HCT116 (cell line): ENCODE measurements at regions not wholly inside any gene's neighbourhood (a gene's known extent, or its start where the extent isn't known, plus 50 kb on each side); places are given as distances from the start of the nearest gene placed in this dataset.

Source experiments
- ATAC-seq: fragments of 200-7000 bp; cut with Tn5 transposase; 2 replicates; pipeline ENCODE4 v1.9.1; 2020; ENCODE audit warnings: mild to moderate bottlenecking, moderate library complexity
- BruUV-seq: library from RNA; stranded (reverse); fragments of 400-500 nt; replicated peaks from 2 replicates; lab custom pipeline; 2021; lab: Mats Ljungman, UMichigan
- CTCF ChIA-PET: fragments of 300-600 bp; sonication (Branson Sonifier 250); formaldehyde crosslinking; loops from one replicate; lab custom pipeline; 2021; ENCODE audit warnings: antibody characterized with exemption; lab: Charles Lee
- POLR2A ChIA-PET: fragments of 300-600, 350-600 bp; sonication (Branson Sonifier 250); formaldehyde crosslinking; loops from one replicate; lab custom pipeline; 2021; ENCODE audit warnings: antibody characterized with exemption; lab: Charles Lee
- RAD21 ChIA-PET, 2 experiments: fragments of 300-600 bp; sonication (Branson Sonifier 250); formaldehyde crosslinking; loops; one replicate each; lab custom pipeline; 2023; ENCODE audit warnings: low total read pairs in 2 of 2; ENCODE audit not compliant: uncharacterized antibody in 2 of 2, unreplicated experiment in 2 of 2, low non-redundant PET in 1 of 2; lab: Charles Lee
- DNase-seq: peaks from one replicate; pipeline ENCODE4 v3.0.0-alpha.2; 2010; ENCODE audit warnings: low read depth, low spot score
- H2AFZ ChIP-seq: fragments of 200-600 bp; shearing (Covaris generic), sonication (generic); 2 replicates; pipeline ENCODE4 v1.6.1; 2017; ENCODE audit warnings: low read depth, mixed run types, mixed read lengths, antibody characterized with exemption, low read length; ENCODE audit not compliant: poor library complexity, severe bottlenecking
- H3K27ac ChIP-seq: 2 replicates; pipeline ENCODE4 v1.5.1; 2012; ENCODE audit warnings: low read depth, low read length
- H3K27me3 ChIP-seq: fragments of 200-600 bp; sonication (generic); 2 replicates; pipeline ENCODE4 v1.6.1; 2016; ENCODE audit warnings: mixed run types, low read length, mixed read lengths; ENCODE audit not compliant: insufficient read depth
- H3K36me3 ChIP-seq, 2 experiments: fragments of 200-500 bp in 1 of 2; fragments of 200-600 bp in 1 of 2; sonication (Bioruptor generic) in 1 of 2; sonication (generic) in 1 of 2; 2 replicates each; pipeline versions ENCODE4 v1.5.1 to v1.6.1; 2014 to 2016; ENCODE audit warnings: low read length in 2 of 2, inconsistent platforms in 1 of 2, mixed read lengths in 1 of 2, mixed run types in 1 of 2; ENCODE audit not compliant: insufficient read depth in 2 of 2, control insufficient read depth in 1 of 2
- H3K4me1 ChIP-seq, 2 experiments: fragments of 200-600 bp in 1 of 2; sonication (generic) in 1 of 2; 2 replicates each; pipeline versions ENCODE4 v1.5.1 to v1.6.1; 2012 to 2017; ENCODE audit warnings: low read length in 2 of 2, inconsistent platforms in 1 of 2, mild to moderate bottlenecking in 1 of 2, mixed read lengths in 1 of 2, mixed run types in 1 of 2, moderate library complexity in 1 of 2; ENCODE audit not compliant: insufficient read depth in 2 of 2, control insufficient read depth in 1 of 2
- H3K4me2 ChIP-seq: fragments of 200-600 bp; sonication (generic); 2 replicates; pipeline ENCODE4 v1.6.1; 2017; ENCODE audit warnings: mixed run types, low read length, mixed read lengths
- H3K4me3 ChIP-seq, 2 experiments: fragments of 200-600 bp in 1 of 2; sonication (generic) in 1 of 2; replicated peaks in 1 of 2; 2 replicates each; pipeline ENCODE4 v1.5.1; 2011 to 2016; ENCODE audit warnings: low read length in 2 of 2, control low read depth in 1 of 2, low read depth in 1 of 2, mild to moderate bottlenecking in 1 of 2, mixed read lengths in 1 of 2, mixed run types in 1 of 2
- H3K79me2 ChIP-seq: fragments of 200-600 bp; sonication (generic); 2 replicates; pipeline ENCODE4 v1.6.1; 2017; ENCODE audit warnings: mild to moderate bottlenecking, mixed run types, low read length, moderate library complexity, mixed read lengths; ENCODE audit not compliant: insufficient read depth
- H3K9ac ChIP-seq: fragments of 200-600 bp; sonication (generic); 2 replicates; pipeline ENCODE4 v1.6.1; 2016; ENCODE audit warnings: low read length, mixed read lengths
- H3K9me2 ChIP-seq: fragments of 200-600 bp; sonication (generic), shearing (Covaris generic); 2 replicates; pipeline ENCODE4 v1.6.1; 2017; ENCODE audit warnings: mixed run types, mild to moderate bottlenecking, moderate library complexity; ENCODE audit not compliant: insufficient read depth
- H3K9me3 ChIP-seq, 2 experiments: fragments of 200-500 bp in 1 of 2; fragments of 200-600 bp in 1 of 2; sonication (Bioruptor generic) in 1 of 2; sonication (generic) in 1 of 2; 2 replicates each; pipeline ENCODE4 v1.6.1; 2014 to 2017; ENCODE audit warnings: low read length in 2 of 2, mixed read lengths in 2 of 2, inconsistent platforms in 1 of 2, low read depth in 1 of 2, mild to moderate bottlenecking in 1 of 2, mixed run types in 1 of 2, moderate library complexity in 1 of 2; ENCODE audit not compliant: control insufficient read depth in 1 of 2, insufficient read depth in 1 of 2
- H4K20me1 ChIP-seq: fragments of 200-600 bp; sonication (generic), shearing (Covaris generic); 2 replicates; pipeline ENCODE4 v1.6.1; 2017; ENCODE audit warnings: mixed run types, mild to moderate bottlenecking, moderate library complexity; ENCODE audit not compliant: insufficient read depth
- ELF1 ChIP-seq: IDR thresholded peaks from 2 replicates; pipeline ENCODE4 v1.6.1; 2012; ENCODE audit warnings: low read depth, borderline replicate concordance
- EZH2 ChIP-seq: fragments of 200-600 bp; sonication (generic); IDR thresholded peaks from 2 replicates; pipeline ENCODE4 v1.6.1; 2017; ENCODE audit warnings: antibody characterized with exemption, mixed run types
- EZH2phosphoT487 ChIP-seq: fragments of 200-600 bp; IDR thresholded peaks from 2 replicates; pipeline ENCODE4 v1.6.1; 2018; ENCODE audit warnings: antibody characterized with exemption, borderline replicate concordance
- FOSL1 ChIP-seq: IDR thresholded peaks from 2 replicates; pipeline ENCODE4 v1.6.1; 2012; ENCODE audit warnings: low read depth
- JUND ChIP-seq: IDR thresholded peaks from 2 replicates; pipeline ENCODE4 v1.6.1; 2012
- POLR2A ChIP-seq: IDR thresholded peaks from 2 replicates; pipeline ENCODE4 v1.7.0; 2011; ENCODE audit warnings: borderline replicate concordance; ENCODE audit not compliant: insufficient read depth, insufficient read length; ENCODE audit errors: extremely low read depth
- SIN3A ChIP-seq: IDR thresholded peaks from 2 replicates; pipeline ENCODE4 v1.6.1; 2012; ENCODE audit warnings: low read depth
- TCF7L2 ChIP-seq: IDR thresholded peaks from 2 replicates; pipeline ENCODE4 v1.7.0; 2011; ENCODE audit warnings: borderline replicate concordance, inconsistent platforms; ENCODE audit not compliant: insufficient read depth, insufficient read length; ENCODE audit errors: extremely low read depth
- YY1 ChIP-seq: IDR thresholded peaks from 2 replicates; pipeline ENCODE4 v1.6.1; 2011; ENCODE audit warnings: low read length, low read depth, moderate library complexity, mild to moderate bottlenecking; ENCODE audit not compliant: insufficient replicate concordance; ENCODE audit errors: extremely low read depth
- ZFX ChIP-seq: fragments of 450-650 bp; IDR thresholded peaks from 2 replicates; pipeline ENCODE4 v1.6.1; 2017
- intact Hi-C: fragments of 100-400 bp; cut with micrococcal nuclease; formaldehyde crosslinking; loops from 2 replicates; pipeline ENCODE4 v1.10.0; 2022
- TF ChIP-seq, protein P1 (sequence below): IDR thresholded peaks from 2 replicates; pipeline ENCODE4 v1.6.1; 2011; ENCODE audit warnings: mild to moderate bottlenecking, low read length, moderate library complexity; ENCODE audit not compliant: insufficient replicate concordance; ENCODE audit errors: extremely low read depth
- TF ChIP-seq, protein P2 (sequence below): IDR thresholded peaks from 2 replicates; pipeline ENCODE4 v1.6.1; 2012; ENCODE audit warnings: low read depth
- TF ChIP-seq, protein P3 (sequence below): IDR thresholded peaks from 2 replicates; pipeline ENCODE4 v1.6.1; 2012
- TF ChIP-seq, protein P4 (sequence below), 3 experiments: fragments of 200-600 bp in 1 of 3; sonication (generic) in 1 of 3; IDR thresholded peaks in 2 of 3; conservative IDR thresholded peaks in 1 of 3; 2 replicates each; pipeline ENCODE4 v1.5.1; 2012 to 2017; ENCODE audit warnings: low read depth in 2 of 3, low read length in 2 of 3, antibody characterized with exemption in 1 of 3, borderline replicate concordance in 1 of 3, control low read depth in 1 of 3, mild to moderate bottlenecking in 1 of 3, mixed read lengths in 1 of 3, mixed run types in 1 of 3, moderate library complexity in 1 of 3; ENCODE audit not compliant: insufficient read depth in 1 of 3

DNA sequence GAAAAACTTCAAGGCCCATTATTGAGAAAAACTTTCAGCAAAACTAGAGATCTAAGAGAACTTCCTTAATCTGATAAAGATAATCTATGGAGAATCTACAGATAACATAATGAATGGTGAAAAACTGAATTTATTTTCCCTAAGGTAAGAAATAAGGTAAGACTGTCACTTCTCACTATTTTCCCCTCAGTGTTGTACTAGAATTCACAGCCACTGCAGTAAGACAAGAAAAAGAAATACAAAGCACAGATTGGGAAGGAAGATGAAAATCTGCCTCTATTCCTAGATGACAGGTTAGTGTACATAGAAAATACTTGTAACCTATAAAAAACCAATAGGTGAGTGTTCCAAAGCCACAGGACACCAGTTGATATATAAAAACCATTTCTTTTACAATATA, 220.7 kb upstream of the SHH start:
- ATAC-seq, result no peak
- H4K20me1 ChIP-seq, result no peaks in the 10 kb centered on the region
- no TSS peak for BruUV-seq
- no peaks in the 10 kb centered on the region for H3K4me1 ChIP-seq
- no peak overlapping the region for H3K9ac ChIP-seq
- H3K79me2 ChIP-seq, result no peaks in the 10 kb centered on the region
- no peak overlapping the region for H2AFZ ChIP-seq
- no peaks in the 10 kb centered on the region for H3K36me3 ChIP-seq
- CTCF ChIA-PET, result no interaction called here
- H3K9me3 ChIP-seq, result no peaks in the 10 kb centered on the region
- TF ChIP-seq, protein P1, sequence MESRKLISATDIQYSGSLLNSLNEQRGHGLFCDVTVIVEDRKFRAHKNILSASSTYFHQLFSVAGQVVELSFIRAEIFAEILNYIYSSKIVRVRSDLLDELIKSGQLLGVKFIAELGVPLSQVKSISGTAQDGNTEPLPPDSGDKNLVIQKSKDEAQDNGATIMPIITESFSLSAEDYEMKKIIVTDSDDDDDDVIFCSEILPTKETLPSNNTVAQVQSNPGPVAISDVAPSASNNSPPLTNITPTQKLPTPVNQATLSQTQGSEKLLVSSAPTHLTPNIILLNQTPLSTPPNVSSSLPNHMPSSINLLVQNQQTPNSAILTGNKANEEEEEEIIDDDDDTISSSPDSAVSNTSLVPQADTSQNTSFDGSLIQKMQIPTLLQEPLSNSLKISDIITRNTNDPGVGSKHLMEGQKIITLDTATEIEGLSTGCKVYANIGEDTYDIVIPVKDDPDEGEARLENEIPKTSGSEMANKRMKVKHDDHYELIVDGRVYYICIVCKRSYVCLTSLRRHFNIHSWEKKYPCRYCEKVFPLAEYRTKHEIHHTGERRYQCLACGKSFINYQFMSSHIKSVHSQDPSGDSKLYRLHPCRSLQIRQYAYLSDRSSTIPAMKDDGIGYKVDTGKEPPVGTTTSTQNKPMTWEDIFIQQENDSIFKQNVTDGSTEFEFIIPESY, result no peak
- TF ChIP-seq, protein P2, sequence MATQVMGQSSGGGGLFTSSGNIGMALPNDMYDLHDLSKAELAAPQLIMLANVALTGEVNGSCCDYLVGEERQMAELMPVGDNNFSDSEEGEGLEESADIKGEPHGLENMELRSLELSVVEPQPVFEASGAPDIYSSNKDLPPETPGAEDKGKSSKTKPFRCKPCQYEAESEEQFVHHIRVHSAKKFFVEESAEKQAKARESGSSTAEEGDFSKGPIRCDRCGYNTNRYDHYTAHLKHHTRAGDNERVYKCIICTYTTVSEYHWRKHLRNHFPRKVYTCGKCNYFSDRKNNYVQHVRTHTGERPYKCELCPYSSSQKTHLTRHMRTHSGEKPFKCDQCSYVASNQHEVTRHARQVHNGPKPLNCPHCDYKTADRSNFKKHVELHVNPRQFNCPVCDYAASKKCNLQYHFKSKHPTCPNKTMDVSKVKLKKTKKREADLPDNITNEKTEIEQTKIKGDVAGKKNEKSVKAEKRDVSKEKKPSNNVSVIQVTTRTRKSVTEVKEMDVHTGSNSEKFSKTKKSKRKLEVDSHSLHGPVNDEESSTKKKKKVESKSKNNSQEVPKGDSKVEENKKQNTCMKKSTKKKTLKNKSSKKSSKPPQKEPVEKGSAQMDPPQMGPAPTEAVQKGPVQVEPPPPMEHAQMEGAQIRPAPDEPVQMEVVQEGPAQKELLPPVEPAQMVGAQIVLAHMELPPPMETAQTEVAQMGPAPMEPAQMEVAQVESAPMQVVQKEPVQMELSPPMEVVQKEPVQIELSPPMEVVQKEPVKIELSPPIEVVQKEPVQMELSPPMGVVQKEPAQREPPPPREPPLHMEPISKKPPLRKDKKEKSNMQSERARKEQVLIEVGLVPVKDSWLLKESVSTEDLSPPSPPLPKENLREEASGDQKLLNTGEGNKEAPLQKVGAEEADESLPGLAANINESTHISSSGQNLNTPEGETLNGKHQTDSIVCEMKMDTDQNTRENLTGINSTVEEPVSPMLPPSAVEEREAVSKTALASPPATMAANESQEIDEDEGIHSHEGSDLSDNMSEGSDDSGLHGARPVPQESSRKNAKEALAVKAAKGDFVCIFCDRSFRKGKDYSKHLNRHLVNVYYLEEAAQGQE, result no peak
- TF ChIP-seq, protein P3, sequence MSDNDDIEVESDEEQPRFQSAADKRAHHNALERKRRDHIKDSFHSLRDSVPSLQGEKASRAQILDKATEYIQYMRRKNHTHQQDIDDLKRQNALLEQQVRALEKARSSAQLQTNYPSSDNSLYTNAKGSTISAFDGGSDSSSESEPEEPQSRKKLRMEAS, result no peak
- TF ChIP-seq POLR2A (no peak), FOSL1 (no peak), SIN3A (no peak), JUND (no peak), ELF1 (no peak), ZFX (no peak), YY1 (no peak), TCF7L2 (no peak), EZH2 (no peak), EZH2phosphoT487 (no peak)
- TF ChIP-seq, protein P4, sequence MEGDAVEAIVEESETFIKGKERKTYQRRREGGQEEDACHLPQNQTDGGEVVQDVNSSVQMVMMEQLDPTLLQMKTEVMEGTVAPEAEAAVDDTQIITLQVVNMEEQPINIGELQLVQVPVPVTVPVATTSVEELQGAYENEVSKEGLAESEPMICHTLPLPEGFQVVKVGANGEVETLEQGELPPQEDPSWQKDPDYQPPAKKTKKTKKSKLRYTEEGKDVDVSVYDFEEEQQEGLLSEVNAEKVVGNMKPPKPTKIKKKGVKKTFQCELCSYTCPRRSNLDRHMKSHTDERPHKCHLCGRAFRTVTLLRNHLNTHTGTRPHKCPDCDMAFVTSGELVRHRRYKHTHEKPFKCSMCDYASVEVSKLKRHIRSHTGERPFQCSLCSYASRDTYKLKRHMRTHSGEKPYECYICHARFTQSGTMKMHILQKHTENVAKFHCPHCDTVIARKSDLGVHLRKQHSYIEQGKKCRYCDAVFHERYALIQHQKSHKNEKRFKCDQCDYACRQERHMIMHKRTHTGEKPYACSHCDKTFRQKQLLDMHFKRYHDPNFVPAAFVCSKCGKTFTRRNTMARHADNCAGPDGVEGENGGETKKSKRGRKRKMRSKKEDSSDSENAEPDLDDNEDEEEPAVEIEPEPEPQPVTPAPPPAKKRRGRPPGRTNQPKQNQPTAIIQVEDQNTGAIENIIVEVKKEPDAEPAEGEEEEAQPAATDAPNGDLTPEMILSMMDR (IDR thresholded peaks at IDR 0.05 in 2 of 3, conservative IDR thresholded peaks at IDR 0.05 in 1 of 3; ENCODE audit: borderline replicate concordance in 1 of 3, insufficient read depth in 1 of 3, low read depth in 2 of 3, low read length in 2 of 3), result no peak
- H3K27ac ChIP-seq, result no peak overlapping the region
- no peak for DNase-seq
- no peaks in the 10 kb centered on the region for H3K27me3 ChIP-seq
- no peak overlapping the region for H3K4me3 ChIP-seq
- RAD21 ChIA-PET, result no interaction called here
- POLR2A ChIA-PET, result no interaction called here
- intact Hi-C loops, result no loop called here
- H3K4me2 ChIP-seq, result no peak overlapping the region
- no peaks in the 10 kb centered on the region for H3K9me2 ChIP-seq
